Nucleus accumbens (tissue), 56 donors: ENCODE measurements at regions not wholly inside any gene's neighbourhood (a gene's known extent, or its start where the extent isn't known, plus 50 kb on each side); places are given as distances from the start of the nearest gene placed in this dataset.

ENCODE experiments used
- DNase-seq, 56 donors: peaks; one replicate each; lab custom pipeline; 2025; lab: John Stamatoyannopoulos, UW

- no peak for DNase-seq
Observed at GRCh38 chr9:129341171-129341986, 163.3 kb upstream of the IER5L start.

- DNase-seq: no peak
Observed at GRCh38 chr9:129340427-129341170, 162.5 kb upstream of the IER5L start.

- DNase-seq: no peak
Observed at GRCh38 chr9:129339539-129340157, 161.6 kb upstream of the IER5L start.

GRCh38 chr9:129338724-129339430 is 160.8 kb upstream of the IER5L start:
- no peak for DNase-seq

- no peak for DNase-seq
Observed at GRCh38 chr9:129337336-129338140, 159.5 kb upstream of the IER5L start.

GRCh38 chr9:129336601-129337331 is 158.7 kb upstream of the IER5L start:
- DNase-seq: peak in 14 of 56 donors; percentile 13 to 50 (median 40)

GRCh38 chr9:129336130-129336528 is 158.1 kb upstream of the IER5L start:
- no peak for DNase-seq

- peak in 2 of 56 donors; percentile 9 to 14 for DNase-seq
Observed at GRCh38 chr9:129335464-129336129, 157.5 kb upstream of the IER5L start.

GRCh38 chr9:129334105-129334935 is 156.3 kb upstream of the IER5L start:
- peak in 45 of 56 donors; percentile 8 to 77 (median 49) for DNase-seq

GRCh38 chr9:129333617-129334104 is 155.6 kb upstream of the IER5L start:
- DNase-seq: no peak

- no peak for DNase-seq
Observed at GRCh38 chr9:129332581-129332980, 154.5 kb upstream of the IER5L start.

GRCh38 chr9:129331772-129332500 is 153.9 kb upstream of the IER5L start:
- no peak for DNase-seq

- no peak for DNase-seq
Observed at GRCh38 chr9:129331493-129331765, 153.4 kb upstream of the IER5L start.

- no peak for DNase-seq
Observed at GRCh38 chr9:129330711-129331492, 152.8 kb upstream of the IER5L start.

- DNase-seq: no peak
Observed at GRCh38 chr9:129328355-129329042, 150.4 kb upstream of the IER5L start.
